GM19043 (cell line): ENCODE measurements at regions not wholly inside any gene's neighbourhood (a gene's known extent, or its start where the extent isn't known, plus 50 kb on each side); places are given as distances from the start of the nearest gene placed in this dataset.
"Not testable (repeated sequence)": the region's sequence is repeated elsewhere in the genome, so short reads cannot be mapped to it uniquely, and the experiment has no call there.

Source experiments
- ATAC-seq: cut with Tn5 transposase; IDR thresholded peaks from one replicate; pipeline ENCODE4 v1.9.1; 2021; ENCODE audit warnings: low read depth; ENCODE audit not compliant: unreplicated experiment

- ATAC-seq: no peak
These were observed 447.5 kb downstream of the PCNX1 start for GRCh38 chr14:71354801-71355200.

- no peak for ATAC-seq
These were observed 448.3 kb downstream of the PCNX1 start for GRCh38 chr14:71355324-71356201.

- no peak for ATAC-seq
These were observed 451.1 kb downstream of the PCNX1 start for GRCh38 chr14:71358209-71358931.

GRCh38 chr14:71358932-71359421, 451.7 kb downstream of the PCNX1 start:
- not testable (repeated sequence) for ATAC-seq

GRCh38 chr14:71359823-71360222, 452.6 kb downstream of the PCNX1 start:
- ATAC-seq: no peak

- ATAC-seq: no peak
These were observed 454.1 kb downstream of the PCNX1 start for GRCh38 chr14:71361336-71361735.

- no peak for ATAC-seq
These were observed 454.6 kb downstream of the PCNX1 start for GRCh38 chr14:71361874-71362273.

GRCh38 chr14:71362282-71362681, 455.0 kb downstream of the PCNX1 start:
- no peak for ATAC-seq

- ATAC-seq: no peak
These were observed 455.8 kb downstream of the PCNX1 start for GRCh38 chr14:71362920-71363584.

- ATAC-seq: no peak
These were observed 457.0 kb downstream of the PCNX1 start for GRCh38 chr14:71363946-71364925.

GRCh38 chr14:71365361-71365760, 458.1 kb downstream of the PCNX1 start:
- no peak for ATAC-seq

GRCh38 chr14:71366861-71367260, 459.6 kb downstream of the PCNX1 start:
- no peak for ATAC-seq

- no peak for ATAC-seq
These were observed 464.6 kb downstream of the PCNX1 start for GRCh38 chr14:71371711-71372396.

GRCh38 chr14:71372411-71372838, 465.2 kb downstream of the PCNX1 start:
- no peak for ATAC-seq

GRCh38 chr14:71373773-71374172, 466.5 kb downstream of the PCNX1 start:
- no peak for ATAC-seq

- ATAC-seq: no peak
These were observed 467.7 kb downstream of the PCNX1 start for GRCh38 chr14:71374989-71375388.

GRCh38 chr14:71377099-71377498, 469.8 kb downstream of the PCNX1 start:
- ATAC-seq: no peak

GRCh38 chr14:71380271-71380670, 473.0 kb downstream of the PCNX1 start:
- no peak for ATAC-seq

GRCh38 chr14:71381814-71382213, 474.6 kb downstream of the PCNX1 start:
- ATAC-seq: no peak
